ENCODE measurements at regions not wholly inside any gene's neighbourhood (a gene's known extent, or its start where the extent isn't known, plus 50 kb on each side); places are given as distances from the start of the nearest gene placed in this dataset.
"Not testable (repeated sequence)": the region's sequence is repeated elsewhere in the genome, so short reads cannot be mapped to it uniquely, and the experiment has no call there.

- no peak for DNase-seq
These were observed 155.4 kb downstream of the CRPPA start for GRCh38 chr7:16265863-16266458.

- DNase-seq: no peak
These were observed 156.2 kb downstream of the CRPPA start for GRCh38 chr7:16264823-16265804.

GRCh38 chr7:16264036-16264819, 157.1 kb downstream of the CRPPA start:
- no peak for DNase-seq

GRCh38 chr7:16263377-16263776, 158.0 kb downstream of the CRPPA start:
- not testable (repeated sequence) for DNase-seq

GRCh38 chr7:16261654-16262053, 159.7 kb downstream of the CRPPA start:
- no peak for DNase-seq

GRCh38 chr7:16261100-16261499, 160.2 kb downstream of the CRPPA start:
- no peak for DNase-seq

GRCh38 chr7:16260236-16260728, 161.1 kb downstream of the CRPPA start:
- no peak for DNase-seq

- DNase-seq: not testable (repeated sequence)
These were observed 164.9 kb downstream of the CRPPA start for GRCh38 chr7:16256419-16256818.

- DNase-seq: not testable (repeated sequence)
These were observed 165.4 kb downstream of the CRPPA start for GRCh38 chr7:16255952-16256351.

- DNase-seq: not testable (repeated sequence)
These were observed 170.7 kb downstream of the CRPPA start for GRCh38 chr7:16250655-16251054.

GRCh38 chr7:16249204-16249603, 172.1 kb downstream of the CRPPA start:
- DNase-seq: not testable (repeated sequence)

GRCh38 chr7:16248556-16248955, 172.8 kb downstream of the CRPPA start:
- DNase-seq: not testable (repeated sequence)

GRCh38 chr7:16244469-16244868, 176.9 kb downstream of the CRPPA start:
- DNase-seq: no peak

GRCh38 chr7:16242920-16243319, 178.4 kb downstream of the CRPPA start:
- no peak for DNase-seq

GRCh38 chr7:16241017-16241416, 180.3 kb downstream of the CRPPA start:
- DNase-seq: no peak

GRCh38 chr7:16236381-16236780, 185.0 kb downstream of the CRPPA start:
- no peak for DNase-seq

- no peak for DNase-seq
These were observed 185.9 kb downstream of the CRPPA start for GRCh38 chr7:16235147-16236114.

- DNase-seq: no peak
These were observed 186.7 kb downstream of the CRPPA start for GRCh38 chr7:16234493-16235146.

GRCh38 chr7:16233517-16233916, 187.8 kb downstream of the CRPPA start:
- no peak for DNase-seq

- no peak for DNase-seq
These were observed 189.1 kb downstream of the CRPPA start for GRCh38 chr7:16232273-16232672.

All from stimulated activated naive CD4-positive, alpha-beta T cell treated with Interleukin-2 at 50 U/mL for 16 hours (primary cell).